ENCODE measurements at regions not wholly inside any gene's neighbourhood (a gene's known extent, or its start where the extent isn't known, plus 50 kb on each side); places are given as distances from the start of the nearest gene placed in this dataset.

- H3K36me3 ChIP-seq (replicated peaks in 1 of 2; ENCODE audit: control insufficient read depth in 1 of 2, insufficient read depth in 2 of 2, low read length in 2 of 2): no peaks in the 10 kb centered on the region
- CTCF ChIA-PET (ENCODE audit: low intra/inter-chr PET ratio, low total read pairs): no interaction called here
- no peaks in the 10 kb centered on the region for H4K20me1 ChIP-seq (ENCODE audit: insufficient read depth, low read length)
- H3K9ac ChIP-seq (ENCODE audit: insufficient read depth, low read depth, low read length): no peak overlapping the region
- ATAC-seq (no peak), FAIRE-seq (no peak), DNase-seq (ENCODE audit: low spot score) (no peak)
- no peak overlapping the region for H3K27ac ChIP-seq (ENCODE audit: extremely low read length, insufficient read depth, low read length)
- no peaks in the 10 kb centered on the region for H3K79me2 ChIP-seq (ENCODE audit: insufficient read depth, low read length)
- WGBS (ENCODE audit: low lambda C conversion rate): 29% methylated on average over 4 of the region's 4 CpGs
- in situ Hi-C loops (cut with HindIII; ENCODE audit: extremely low pct_ligation_motif_present, low pct_unique_long_range_greater_than_20kb): no loop called here
- peaks cover 0 to 11% of the 10 kb centered on the region in 2 experiments; a peak in 2 of 5 replicates for H3K27me3 ChIP-seq (ENCODE audit: control insufficient read depth in 1 of 2, insufficient read depth in 2 of 2, low read length in 2 of 2)
- intact Hi-C loops (cut with micrococcal nuclease; ENCODE audit: unreplicated experiment): no loop called here
- POLR2A ChIA-PET: no interaction called here
- H3K9me3 ChIP-seq (ENCODE audit: low read length): no peaks in the 10 kb centered on the region
- no peak overlapping the region for H3K4me3 ChIP-seq (replicated peaks in 1 of 3; ENCODE audit: insufficient read depth in 1 of 3, low read depth in 2 of 3, low read length in 3 of 3)
- H2AFZ ChIP-seq (ENCODE audit: low read length): no peak overlapping the region
- no peaks in the 10 kb centered on the region for H3K4me1 ChIP-seq (ENCODE audit: insufficient read depth, low read length)
- no peak overlapping the region for H3K4me2 ChIP-seq (ENCODE audit: low read depth, low read length)
- BruUV-seq (replicated peaks): no TSS peak
- TF ChIP-seq HMGA1 (CRISPR knock-in tag; conservative IDR thresholded peaks at IDR 0.05) (no peak), NFE2 (CRISPR knock-in tag; IDR thresholded peaks at IDR 0.05) (no peak), ZNF18 (CRISPR knock-in tag; IDR thresholded peaks at IDR 0.05; ENCODE audit: insufficient replicate concordance) (no peak), FOXK1 (CRISPR knock-in tag; IDR thresholded peaks at IDR 0.05; ENCODE audit: borderline replicate concordance, low read depth) (no peak), ZNF629 (CRISPR knock-in tag; conservative IDR thresholded peaks at IDR 0.05) (no peak), ZNF772 (CRISPR knock-in tag; IDR thresholded peaks at IDR 0.05) (no peak), ZNF607 (CRISPR knock-in tag; IDR thresholded peaks at IDR 0.05; ENCODE audit: borderline replicate concordance) (no peak), POLR2AphosphoS5 (IDR thresholded peaks at IDR 0.05; ENCODE audit: low read depth, low read length) (no peak), RFX5 (IDR thresholded peaks at IDR 0.05; ENCODE audit: low read depth, low read length) (no peak), ZBTB39 (CRISPR knock-in tag; IDR thresholded peaks at IDR 0.05) (no peak), HIC2 (CRISPR knock-in tag; IDR thresholded peaks at IDR 0.05; ENCODE audit: low read depth) (no peak), ZNF512B (CRISPR knock-in tag; IDR thresholded peaks at IDR 0.05; ENCODE audit: borderline replicate concordance) (no peak), RXRB (CRISPR knock-in tag; IDR thresholded peaks at IDR 0.05; ENCODE audit: borderline replicate concordance) (no peak), ZFY (CRISPR knock-in tag; IDR thresholded peaks at IDR 0.05) (no peak), PBX2 (CRISPR knock-in tag; IDR thresholded peaks at IDR 0.05) (no peak), ELF3 (CRISPR knock-in tag; IDR thresholded peaks at IDR 0.05) (no peak), ZIK1 (CRISPR knock-in tag; IDR thresholded peaks at IDR 0.05; ENCODE audit: borderline replicate concordance, low read depth) (no peak)
Observed at GRCh38 chr3:124453189-124453588, 277.1 kb upstream of the UMPS start.

Measured in HepG2 (cell line).